Loucy (cell line): ENCODE measurements at regions not wholly inside any gene's neighbourhood (a gene's known extent, or its start where the extent isn't known, plus 50 kb on each side); places are given as distances from the start of the nearest gene placed in this dataset.

Source experiments
- H2AFZ ChIP-seq: fragments of 200-600 bp; sonication (generic); 2 replicates; pipeline ENCODE4 v1.6.0; 2016; ENCODE audit warnings: antibody characterized with exemption, mild to moderate bottlenecking, low read length, moderate library complexity
- H3F3A ChIP-seq: fragments of 200-600 bp; 2 replicates; pipeline ENCODE4 v1.6.0; 2016; ENCODE audit warnings: antibody characterized with exemption, low read depth, mild to moderate bottlenecking
- H3K27me3 ChIP-seq: fragments of 200-600 bp; sonication (generic); 2 replicates; pipeline ENCODE4 v1.6.1; 2014; ENCODE audit warnings: low read length, mild to moderate bottlenecking; ENCODE audit not compliant: insufficient read depth, poor library complexity, severe bottlenecking
- H3K36me3 ChIP-seq: fragments of 200-600 bp; sonication (generic); 2 replicates; pipeline ENCODE4 v1.6.1; 2016; ENCODE audit warnings: low read length; ENCODE audit not compliant: insufficient read depth
- H3K4me1 ChIP-seq: fragments of 200-600 bp; sonication (generic); 2 replicates; pipeline ENCODE4 v1.5.1; 2014; ENCODE audit warnings: low read length, mild to moderate bottlenecking; ENCODE audit not compliant: insufficient read depth, poor library complexity, severe bottlenecking
- H3K4me2 ChIP-seq: fragments of 200-600 bp; sonication (generic); 2 replicates; pipeline ENCODE4 v1.6.0; 2014; ENCODE audit warnings: antibody characterized with exemption, low read length, low read depth, mild to moderate bottlenecking; ENCODE audit not compliant: poor library complexity, severe bottlenecking
- H3K4me3 ChIP-seq: fragments of 200-600 bp; sonication (generic); 2 replicates; pipeline ENCODE4 v1.5.1; 2014; ENCODE audit warnings: low read length, mild to moderate bottlenecking, mixed read lengths; ENCODE audit not compliant: poor library complexity, severe bottlenecking
- H3K79me2 ChIP-seq: fragments of 200-600 bp; sonication (generic); 2 replicates; pipeline ENCODE4 v1.6.1; 2014; ENCODE audit warnings: low read length; ENCODE audit not compliant: insufficient read depth
- H3K9ac ChIP-seq: fragments of 200-600 bp; sonication (generic); 2 replicates; pipeline ENCODE4 v1.6.0; 2014; ENCODE audit warnings: mild to moderate bottlenecking, low read depth, low read length, moderate library complexity; ENCODE audit not compliant: poor library complexity, severe bottlenecking
- H3K9me2 ChIP-seq: fragments of 200-600 bp; sonication (generic); replicated peaks from 2 replicates; pipeline ENCODE4 v1.6.1; 2016; ENCODE audit warnings: low read depth, low read length, mixed read lengths
- H3K9me3 ChIP-seq: fragments of 200-600 bp; sonication (generic); 2 replicates; pipeline ENCODE4 v1.6.1; 2014; ENCODE audit warnings: mild to moderate bottlenecking, antibody characterized with exemption, low read length, low read depth; ENCODE audit not compliant: insufficient read depth
- H4K20me1 ChIP-seq: fragments of 200-600 bp; sonication (generic); 2 replicates; pipeline ENCODE4 v1.6.0; 2014; ENCODE audit warnings: antibody characterized with exemption, low read length, mild to moderate bottlenecking; ENCODE audit not compliant: insufficient read depth, poor library complexity, severe bottlenecking
- EZH2phosphoT487 ChIP-seq: fragments of 200-600 bp; IDR thresholded peaks from 2 replicates; pipeline ENCODE4 v1.6.1; 2018; ENCODE audit warnings: antibody characterized with exemption, mild to moderate bottlenecking, moderate library complexity, borderline replicate concordance
- TF ChIP-seq, protein P1 (sequence below): fragments of 200-600 bp; sonication (generic); conservative IDR thresholded peaks from 2 replicates; pipeline ENCODE4 v1.5.1; 2014; ENCODE audit warnings: mild to moderate bottlenecking, antibody characterized with exemption, low read length

DNA sequence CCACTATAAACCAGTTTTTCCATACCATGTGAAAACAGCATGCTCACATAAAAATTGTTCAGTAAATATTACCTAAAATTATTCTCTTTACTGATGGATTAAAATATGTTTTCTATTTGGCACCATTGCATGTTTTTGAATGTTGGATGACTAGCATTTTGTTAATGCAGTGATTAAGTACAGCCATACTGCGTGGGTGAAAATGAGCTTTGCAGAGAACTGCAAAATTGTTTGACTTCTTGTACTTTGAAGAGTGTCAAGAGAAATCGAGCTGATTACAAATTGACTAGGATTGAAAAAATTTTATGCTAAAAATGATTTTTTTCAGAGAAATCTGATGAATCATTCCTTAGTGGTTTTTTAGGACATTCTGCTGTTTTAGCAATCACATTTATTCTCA lies 452.9 kb downstream of the RPL10L start:
- Histone ChIP-seq H3K36me3 (no peaks in the 10 kb centered on the region), H3K4me1 (no peaks in the 10 kb centered on the region), H3K27me3 (no peaks in the 10 kb centered on the region), H3K79me2 (no peaks in the 10 kb centered on the region), H3K9me2 (no peaks in the 10 kb centered on the region), H2AFZ (no peak overlapping the region), H3F3A (no peaks in the 10 kb centered on the region), H3K9ac (no peak overlapping the region), H3K4me3 (no peak overlapping the region), H4K20me1 (no peaks in the 10 kb centered on the region), H3K4me2 (no peak overlapping the region), H3K9me3 (no peaks in the 10 kb centered on the region)
- no peak for TF ChIP-seq EZH2phosphoT487
- TF ChIP-seq, protein P1, sequence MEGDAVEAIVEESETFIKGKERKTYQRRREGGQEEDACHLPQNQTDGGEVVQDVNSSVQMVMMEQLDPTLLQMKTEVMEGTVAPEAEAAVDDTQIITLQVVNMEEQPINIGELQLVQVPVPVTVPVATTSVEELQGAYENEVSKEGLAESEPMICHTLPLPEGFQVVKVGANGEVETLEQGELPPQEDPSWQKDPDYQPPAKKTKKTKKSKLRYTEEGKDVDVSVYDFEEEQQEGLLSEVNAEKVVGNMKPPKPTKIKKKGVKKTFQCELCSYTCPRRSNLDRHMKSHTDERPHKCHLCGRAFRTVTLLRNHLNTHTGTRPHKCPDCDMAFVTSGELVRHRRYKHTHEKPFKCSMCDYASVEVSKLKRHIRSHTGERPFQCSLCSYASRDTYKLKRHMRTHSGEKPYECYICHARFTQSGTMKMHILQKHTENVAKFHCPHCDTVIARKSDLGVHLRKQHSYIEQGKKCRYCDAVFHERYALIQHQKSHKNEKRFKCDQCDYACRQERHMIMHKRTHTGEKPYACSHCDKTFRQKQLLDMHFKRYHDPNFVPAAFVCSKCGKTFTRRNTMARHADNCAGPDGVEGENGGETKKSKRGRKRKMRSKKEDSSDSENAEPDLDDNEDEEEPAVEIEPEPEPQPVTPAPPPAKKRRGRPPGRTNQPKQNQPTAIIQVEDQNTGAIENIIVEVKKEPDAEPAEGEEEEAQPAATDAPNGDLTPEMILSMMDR = no peak

DNA sequence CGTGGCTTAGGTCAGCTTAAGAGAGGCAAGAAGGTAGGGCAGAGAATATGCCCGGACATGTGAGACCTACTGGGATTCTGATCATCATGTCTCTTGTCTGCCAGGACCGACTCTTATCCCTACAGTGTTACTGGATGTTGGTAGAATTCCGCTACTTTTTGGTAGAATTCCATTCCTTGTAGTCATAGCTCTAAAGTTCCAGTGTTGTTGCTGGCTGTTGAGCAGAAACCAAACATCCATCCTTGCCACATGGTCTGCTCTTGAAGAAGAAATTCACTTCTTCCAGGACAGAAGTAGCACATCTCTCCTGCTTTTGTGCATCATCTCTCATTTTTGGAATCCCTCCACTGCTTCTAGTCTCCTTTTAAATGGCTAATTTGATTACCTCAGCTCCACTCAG lies 453.7 kb downstream of the RPL10L start:
- Histone ChIP-seq H3K4me1 (no peaks in the 10 kb centered on the region), H3K79me2 (no peaks in the 10 kb centered on the region), H3K9me2 (no peaks in the 10 kb centered on the region), H3K9ac (no peak overlapping the region), H3K9me3 (no peaks in the 10 kb centered on the region), H3K4me2 (no peak overlapping the region), H2AFZ (no peak overlapping the region), H4K20me1 (no peaks in the 10 kb centered on the region), H3K36me3 (no peaks in the 10 kb centered on the region), H3K27me3 (no peaks in the 10 kb centered on the region), H3K4me3 (no peak overlapping the region), H3F3A (no peaks in the 10 kb centered on the region)
- TF ChIP-seq EZH2phosphoT487 = no peak
- TF ChIP-seq, protein P1 = no peak
